Adrenal gland (tissue), 5 donors: ENCODE measurements at regions not wholly inside any gene's neighbourhood (a gene's known extent, or its start where the extent isn't known, plus 50 kb on each side); places are given as distances from the start of the nearest gene placed in this dataset.

Source experiments
- POLR2A ChIP-seq, 2 donors: fragments of 450-650 bp; IDR thresholded peaks; one replicate each; pipeline ENCODE4 v1.6.1; 2017; ENCODE audit warnings: antibody characterized with exemption in 2 of 2, mild to moderate bottlenecking in 2 of 2, moderate library complexity in 1 of 2
- TF ChIP-seq, protein P1 (sequence below), 6 experiments: fragments of 450-650 bp in 4 of 6; fragments of 200-600 bp in 2 of 6; sonication (generic) in 1 of 6; IDR thresholded peaks; 1 replicate in 5 of 6; 2 replicates in 1 of 6; pipeline versions ENCODE4 v1.5.1 to v1.8.0; 2016 to 2021; ENCODE audit warnings: antibody characterized with exemption in 6 of 6, mild to moderate bottlenecking in 2 of 6, moderate library complexity in 1 of 6
- donor health status: DM: no; HTN: no; CAD: no.

GRCh38 chr10:7056216-7056615 lies 354.6 kb downstream of the SFMBT2 start:
- TF ChIP-seq, protein P1, sequence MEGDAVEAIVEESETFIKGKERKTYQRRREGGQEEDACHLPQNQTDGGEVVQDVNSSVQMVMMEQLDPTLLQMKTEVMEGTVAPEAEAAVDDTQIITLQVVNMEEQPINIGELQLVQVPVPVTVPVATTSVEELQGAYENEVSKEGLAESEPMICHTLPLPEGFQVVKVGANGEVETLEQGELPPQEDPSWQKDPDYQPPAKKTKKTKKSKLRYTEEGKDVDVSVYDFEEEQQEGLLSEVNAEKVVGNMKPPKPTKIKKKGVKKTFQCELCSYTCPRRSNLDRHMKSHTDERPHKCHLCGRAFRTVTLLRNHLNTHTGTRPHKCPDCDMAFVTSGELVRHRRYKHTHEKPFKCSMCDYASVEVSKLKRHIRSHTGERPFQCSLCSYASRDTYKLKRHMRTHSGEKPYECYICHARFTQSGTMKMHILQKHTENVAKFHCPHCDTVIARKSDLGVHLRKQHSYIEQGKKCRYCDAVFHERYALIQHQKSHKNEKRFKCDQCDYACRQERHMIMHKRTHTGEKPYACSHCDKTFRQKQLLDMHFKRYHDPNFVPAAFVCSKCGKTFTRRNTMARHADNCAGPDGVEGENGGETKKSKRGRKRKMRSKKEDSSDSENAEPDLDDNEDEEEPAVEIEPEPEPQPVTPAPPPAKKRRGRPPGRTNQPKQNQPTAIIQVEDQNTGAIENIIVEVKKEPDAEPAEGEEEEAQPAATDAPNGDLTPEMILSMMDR (IDR thresholded peaks at IDR 0.05), result no peak
- no peak for TF ChIP-seq POLR2A (IDR thresholded peaks at IDR 0.05)
